Tibial nerve (tissue), 4 donors: ENCODE measurements at regions not wholly inside any gene's neighbourhood (a gene's known extent, or its start where the extent isn't known, plus 50 kb on each side); places are given as distances from the start of the nearest gene placed in this dataset.
"Not testable (repeated sequence)": the region's sequence is repeated elsewhere in the genome, so short reads cannot be mapped to it uniquely, and the experiment has no call there.

Experiments
- DNase-seq, 2 donors: peaks; one replicate each; pipeline ENCODE4 v3.0.0-alpha.2; 2019; ENCODE audit warnings: low spot score in 2 of 2
- H3K27ac ChIP-seq, 4 donors: fragments of 200-600 bp; sonication (generic) in 3 of 4; one replicate each; pipeline ENCODE4 v1.5.1; 2017 to 2019; ENCODE audit warnings: mild to moderate bottlenecking in 1 of 4
- H3K27me3 ChIP-seq, 2 donors: fragments of 200-600 bp; sonication (generic) in 1 of 2; one replicate each; pipeline versions ENCODE4 v1.5.1 to v1.6.0; 2017 to 2019
- H3K36me3 ChIP-seq, 3 donors: fragments of 200-600 bp; sonication (generic); one replicate each; pipeline ENCODE4 v1.5.1; 2018 to 2019
- H3K4me1 ChIP-seq, 4 donors: fragments of 200-600 bp; sonication (generic) in 3 of 4; one replicate each; pipeline ENCODE4 v1.5.1; 2017 to 2019
- H3K4me3 ChIP-seq, 4 donors: fragments of 200-600 bp; sonication (generic) in 3 of 4; one replicate each; pipeline ENCODE4 v1.5.1; 2017 to 2019; ENCODE audit warnings: mild to moderate bottlenecking in 1 of 4, moderate library complexity in 1 of 4
- H3K9me3 ChIP-seq, 4 donors: fragments of 200-600 bp; sonication (generic) in 3 of 4; one replicate each; pipeline ENCODE4 v1.5.1; 2017 to 2019
- CTCF ChIP-seq, 5 experiments: fragments of 200-600 bp in 3 of 5; fragments of 450-650 bp in 2 of 5; sonication (generic) in 3 of 5; IDR thresholded peaks; one replicate each; pipeline ENCODE4 v1.5.1; 2016 to 2019; ENCODE audit warnings: antibody characterized with exemption in 5 of 5, mild to moderate bottlenecking in 3 of 5, moderate library complexity in 2 of 5
- EP300 ChIP-seq, 2 donors: sonication (generic); formaldehyde crosslinking; IDR thresholded peaks; one replicate each; pipeline ENCODE4 v1.6.1; 2017; ENCODE audit warnings: antibody characterized with exemption in 2 of 2, mild to moderate bottlenecking in 1 of 2
- POLR2A ChIP-seq, 2 donors: fragments of 450-650 bp; IDR thresholded peaks; one replicate each; pipeline ENCODE4 v1.6.1; 2017; ENCODE audit warnings: antibody characterized with exemption in 2 of 2, mild to moderate bottlenecking in 2 of 2, moderate library complexity in 2 of 2
- WGBS, 2 donors: methylation state at CpG; one replicate each; pipeline ENCODE4 v1.1.5; 2018; 5-methylcytosine and 5-hydroxymethylcytosine counted together

GRCh38 chr5:12662545-12663314 is 758.5 kb upstream of the CTNND2 start:
- no peak for DNase-seq
- no peaks in the 10 kb centered on the region for H3K36me3 ChIP-seq
- WGBS, 2 donors, result 89 to 93% methylated on average over 20 of the region's 20 CpGs
- H3K27ac ChIP-seq, result no peak overlapping the region
- H3K27me3 ChIP-seq, result no peaks in the 10 kb centered on the region
- TF ChIP-seq POLR2A (IDR thresholded peaks at IDR 0.05) (no peak), CTCF (IDR thresholded peaks at IDR 0.05) (no peak), EP300 (IDR thresholded peaks at IDR 0.05) (no peak)
- H3K4me3 ChIP-seq, result no peak overlapping the region
- H3K9me3 ChIP-seq, result peaks cover 0 to 17% (median 0%) of the 10 kb centered on the region in 4 donors
- no peaks in the 10 kb centered on the region for H3K4me1 ChIP-seq

- Histone ChIP-seq H3K4me3 (no peak overlapping the region), H3K4me1 (no peaks in the 10 kb centered on the region), H3K9me3 (peaks cover 0 to 17% (median 0%) of the 10 kb centered on the region in 4 donors), H3K36me3 (no peaks in the 10 kb centered on the region), H3K27ac (no peak overlapping the region), H3K27me3 (no peaks in the 10 kb centered on the region)
- DNase-seq, result no peak
- TF ChIP-seq EP300 (IDR thresholded peaks at IDR 0.05), result no peak
- TF ChIP-seq CTCF (IDR thresholded peaks at IDR 0.05), result no peak
- no peak for TF ChIP-seq POLR2A (IDR thresholded peaks at IDR 0.05)
- WGBS, 2 donors, result 91 to 92% methylated on average over 17 to 21 of the region's 33 CpGs
Observed at GRCh38 chr5:12661617-12662370, 757.5 kb upstream of the CTNND2 start.

- H3K27ac ChIP-seq, DNase-seq, H3K36me3 ChIP-seq, H3K4me3 ChIP-seq, H3K4me1 ChIP-seq, H3K27me3 ChIP-seq: not testable (repeated sequence)
- H3K9me3 ChIP-seq, result peaks cover 0 to 17% (median 0%) of the 10 kb centered on the region in 4 donors
- WGBS, 2 donors, result 77 to 81% methylated on average over 24 of the region's 24 CpGs
Observed at GRCh38 chr5:12660279-12661107, 756.2 kb upstream of the CTNND2 start.

GRCh38 chr5:12659686-12660085 is 755.4 kb upstream of the CTNND2 start:
- no peak for TF ChIP-seq POLR2A (IDR thresholded peaks at IDR 0.05)
- TF ChIP-seq EP300 (IDR thresholded peaks at IDR 0.05), result no peak
- TF ChIP-seq CTCF (IDR thresholded peaks at IDR 0.05), result no peak
- no peak for DNase-seq
- 76 to 81% methylated on average over 4 of the region's 4 CpGs for WGBS, 2 donors
- Histone ChIP-seq H3K36me3 (no peaks in the 10 kb centered on the region), H3K27me3 (no peaks in the 10 kb centered on the region), H3K27ac (no peak overlapping the region), H3K4me1 (no peaks in the 10 kb centered on the region), H3K4me3 (no peak overlapping the region), H3K9me3 (peaks cover 0 to 17% (median 0%) of the 10 kb centered on the region in 4 donors)

GRCh38 chr5:12658871-12659446 is 754.7 kb upstream of the CTNND2 start:
- no peaks in the 10 kb centered on the region for H3K4me1 ChIP-seq
- DNase-seq, result no peak
- 78 to 83% methylated on average over 4 of the region's 4 CpGs for WGBS, 2 donors
- H3K27me3 ChIP-seq, result no peaks in the 10 kb centered on the region
- peaks cover 0 to 17% (median 0%) of the 10 kb centered on the region in 4 donors for H3K9me3 ChIP-seq
- no peak overlapping the region for H3K4me3 ChIP-seq
- no peak for TF ChIP-seq CTCF (IDR thresholded peaks at IDR 0.05)
- no peak for TF ChIP-seq POLR2A (IDR thresholded peaks at IDR 0.05)
- TF ChIP-seq EP300 (IDR thresholded peaks at IDR 0.05), result no peak
- no peak overlapping the region for H3K27ac ChIP-seq
- no peaks in the 10 kb centered on the region for H3K36me3 ChIP-seq

- not testable (repeated sequence) for H3K4me3 ChIP-seq, H3K27ac ChIP-seq, H3K4me1 ChIP-seq, H3K27me3 ChIP-seq, DNase-seq, H3K36me3 ChIP-seq
- 82% methylated on average over 4 of the region's 4 CpGs for WGBS, 2 donors
- H3K9me3 ChIP-seq, result peaks cover 0 to 17% (median 0%) of the 10 kb centered on the region in 4 donors
Observed at GRCh38 chr5:12657914-12658474, 753.7 kb upstream of the CTNND2 start.
